Esophagus muscularis mucosa (tissue), 3 donors: ENCODE measurements at regions not wholly inside any gene's neighbourhood (a gene's known extent, or its start where the extent isn't known, plus 50 kb on each side); places are given as distances from the start of the nearest gene placed in this dataset.
"Not testable (repeated sequence)": the region's sequence is repeated elsewhere in the genome, so short reads cannot be mapped to it uniquely, and the experiment has no call there.

ENCODE experiments used
- CTCF ChIP-seq, 3 experiments: fragments of 200-600 bp in 2 of 3; fragments of 450-650 bp in 1 of 3; sonication (generic) in 2 of 3; IDR thresholded peaks; one replicate each; pipeline ENCODE4 v1.5.1; 2017 to 2019; ENCODE audit warnings: antibody characterized with exemption in 3 of 3, mild to moderate bottlenecking in 2 of 3, moderate library complexity in 1 of 3
- POLR2A ChIP-seq: fragments of 450-650 bp; IDR thresholded peaks from one replicate; pipeline ENCODE4 v1.6.1; 2017; ENCODE audit warnings: antibody characterized with exemption, moderate library complexity, mild to moderate bottlenecking, low read depth
- POLR2AphosphoS5 ChIP-seq, 2 donors: sonication (generic); formaldehyde crosslinking; IDR thresholded peaks; one replicate each; pipeline ENCODE4 v1.6.1; 2017; ENCODE audit warnings: antibody characterized with exemption in 2 of 2

- TF ChIP-seq POLR2AphosphoS5 (IDR thresholded peaks at IDR 0.05); POLR2A; CTCF (IDR thresholded peaks at IDR 0.05): not testable (repeated sequence)
These were observed 183.9 kb downstream of the MSN start for GRCh38 chrX:65851306-65851705.
